H9 (cell line): ENCODE measurements at regions not wholly inside any gene's neighbourhood (a gene's known extent, or its start where the extent isn't known, plus 50 kb on each side); places are given as distances from the start of the nearest gene placed in this dataset.

Experiments
- DNase-seq: peaks from one replicate; pipeline ENCODE4 v3.0.0-alpha.2; 2017
- H2AFZ ChIP-seq: one replicate; pipeline ENCODE4 v1.6.1; 2013; ENCODE audit warnings: mild to moderate bottlenecking, low read length, control low read depth, moderate library complexity
- H2AK5ac ChIP-seq: 2 replicates; pipeline ENCODE4 v1.6.1; 2013; ENCODE audit warnings: low read length, control low read depth, mixed read lengths; ENCODE audit not compliant: insufficient read length
- H2BK120ac ChIP-seq: one replicate; pipeline ENCODE4 v1.6.1; 2013; ENCODE audit warnings: low read depth, mild to moderate bottlenecking, low read length, control low read depth, inconsistent platforms; ENCODE audit not compliant: poor library complexity, severe bottlenecking
- H2BK12ac ChIP-seq: 2 replicates; pipeline ENCODE4 v1.6.1; 2013; ENCODE audit warnings: low read length, control low read depth, mixed read lengths, low read depth; ENCODE audit not compliant: insufficient read length
- H2BK15ac ChIP-seq: 2 replicates; pipeline ENCODE4 v1.6.1; 2013; ENCODE audit warnings: low read depth, low read length, control low read depth
- H2BK20ac ChIP-seq: one replicate; pipeline ENCODE4 v1.6.1; 2013; ENCODE audit warnings: low read depth, mild to moderate bottlenecking, low read length, control low read depth, inconsistent platforms; ENCODE audit not compliant: poor library complexity, severe bottlenecking
- H2BK5ac ChIP-seq: 2 replicates; pipeline ENCODE4 v1.6.1; 2013; ENCODE audit warnings: low read length, control low read depth, mixed read lengths; ENCODE audit not compliant: insufficient read length
- H3K14ac ChIP-seq: 2 replicates; pipeline ENCODE4 v1.6.1; 2013; ENCODE audit warnings: low read length, control low read depth; ENCODE audit not compliant: insufficient read depth
- H3K18ac ChIP-seq: 2 replicates; pipeline ENCODE4 v1.6.1; 2013; ENCODE audit warnings: low read depth, mild to moderate bottlenecking, mixed read lengths, low read length, control low read depth; ENCODE audit not compliant: insufficient read length
- H3K23ac ChIP-seq: 2 replicates; pipeline ENCODE4 v1.6.1; 2013; ENCODE audit warnings: low read length, control low read depth, mixed read lengths, low read depth; ENCODE audit not compliant: insufficient read length
- H3K23me2 ChIP-seq: 2 replicates; pipeline ENCODE4 v1.6.1; 2013; ENCODE audit warnings: low read depth, mild to moderate bottlenecking, mixed read lengths, low read length, control low read depth; ENCODE audit not compliant: insufficient read length, poor library complexity, severe bottlenecking
- H3K27ac ChIP-seq: 2 replicates; pipeline ENCODE4 v1.5.1; 2013; ENCODE audit warnings: low read length, control low read depth, mixed read lengths, low read depth; ENCODE audit not compliant: insufficient read length
- H3K27me3 ChIP-seq: 2 replicates; pipeline ENCODE4 v1.6.1; 2013; ENCODE audit warnings: low read length, control low read depth, inconsistent platforms; ENCODE audit not compliant: insufficient read depth
- H3K4ac ChIP-seq: 2 replicates; pipeline ENCODE4 v1.6.1; 2013; ENCODE audit warnings: low read depth, mild to moderate bottlenecking, control low read depth, inconsistent platforms, low read length, moderate library complexity
- H3K4me1 ChIP-seq: 2 replicates; pipeline ENCODE4 v1.6.1; 2013; ENCODE audit warnings: low read length, control low read depth, inconsistent platforms; ENCODE audit not compliant: insufficient read depth
- H3K4me2 ChIP-seq: 2 replicates; pipeline ENCODE4 v1.6.1; 2013; ENCODE audit warnings: low read length, control low read depth, mixed read lengths; ENCODE audit not compliant: insufficient read length, insufficient read depth
- H3K56ac ChIP-seq: 2 replicates; pipeline ENCODE4 v1.6.1; 2013; ENCODE audit warnings: low read depth, mild to moderate bottlenecking, mixed read lengths, low read length, control low read depth; ENCODE audit not compliant: insufficient read length
- H3K79me1 ChIP-seq: 2 replicates; pipeline ENCODE4 v1.6.1; 2013; ENCODE audit warnings: low read depth, mild to moderate bottlenecking, moderate library complexity, low read length, control low read depth, inconsistent platforms; ENCODE audit not compliant: insufficient read depth, poor library complexity, severe bottlenecking
- H3K79me2 ChIP-seq: 2 replicates; pipeline ENCODE4 v1.6.1; 2013; ENCODE audit warnings: low read length, control low read depth, inconsistent platforms; ENCODE audit not compliant: insufficient read depth
- H3K9ac ChIP-seq: 2 replicates; pipeline ENCODE4 v1.6.1; 2013; ENCODE audit warnings: low read length, control low read depth, mixed read lengths; ENCODE audit not compliant: insufficient read length; ENCODE audit errors: extremely low read depth
- H3K9me3 ChIP-seq: one replicate; pipeline ENCODE4 v1.6.1; 2013; ENCODE audit warnings: low read depth, low read length, inconsistent platforms; ENCODE audit not compliant: control insufficient read depth
- H3T11ph ChIP-seq: one replicate; pipeline ENCODE4 v1.6.1; 2013; ENCODE audit warnings: mild to moderate bottlenecking, low read length, control low read depth, inconsistent platforms
- H4K20me1 ChIP-seq: one replicate; pipeline ENCODE4 v1.6.1; 2013; ENCODE audit not compliant: control insufficient read depth, insufficient read length, insufficient read depth
- H4K5ac ChIP-seq: 2 replicates; pipeline ENCODE4 v1.6.1; 2013; ENCODE audit warnings: low read depth, mild to moderate bottlenecking, mixed read lengths, low read length, control low read depth; ENCODE audit not compliant: insufficient read length
- H4K8ac ChIP-seq: replicated peaks from 2 replicates; pipeline ENCODE4 v1.6.1; 2013; ENCODE audit warnings: low read length, control low read depth, mixed read lengths, low read depth; ENCODE audit not compliant: insufficient read length
- H4K91ac ChIP-seq: 2 replicates; pipeline ENCODE4 v1.6.1; 2013; ENCODE audit warnings: low read depth, mild to moderate bottlenecking, moderate library complexity, mixed read lengths, low read length, control low read depth; ENCODE audit not compliant: insufficient read length
- H3K27ac Mint-ChIP-seq, 3 experiments: 2 replicates in 2 of 3; 3 replicates in 1 of 3; pipeline ENCODE4 v1.8.0; 2020 to 2021; ENCODE audit warnings: mixed read lengths in 3 of 3, mild to moderate bottlenecking in 1 of 3, moderate library complexity in 1 of 3
- H3K27me3 Mint-ChIP-seq: 2 replicates; pipeline ENCODE4 v1.8.0; 2021; ENCODE audit warnings: low read depth, mild to moderate bottlenecking, moderate library complexity, mixed read lengths
- H3K36me3 Mint-ChIP-seq, 3 experiments: 2 replicates in 2 of 3; 3 replicates in 1 of 3; pipeline ENCODE4 v1.8.0; 2020 to 2021; ENCODE audit warnings: low read depth in 3 of 3, mixed read lengths in 3 of 3; ENCODE audit not compliant: insufficient read depth in 1 of 3
- H3K4me1 Mint-ChIP-seq, 2 experiments: 2 replicates each; pipeline ENCODE4 v1.8.0; 2020; ENCODE audit warnings: mixed read lengths in 2 of 2
- H3K4me3 Mint-ChIP-seq, 2 experiments: 2 replicates in 1 of 2; 3 replicates in 1 of 2; pipeline ENCODE4 v1.8.0; 2020 to 2021; ENCODE audit warnings: mild to moderate bottlenecking in 2 of 2, mixed read lengths in 2 of 2, moderate library complexity in 1 of 2
- H3K9me3 Mint-ChIP-seq, 2 experiments: 2 replicates in 1 of 2; 3 replicates in 1 of 2; pipeline ENCODE4 v1.8.0; 2020; ENCODE audit warnings: mild to moderate bottlenecking in 2 of 2, mixed read lengths in 2 of 2, moderate library complexity in 1 of 2
- CTCF ChIP-seq: fragments of 200-600 bp; sonication (generic); conservative IDR thresholded peaks from 3 replicates; pipeline ENCODE4 v1.8.0; 2021; ENCODE audit warnings: antibody characterized with exemption, mild to moderate bottlenecking
- WGBS: extraction: QIAGEN DNeasy Blood & Tissue Kit; methylation state at CpG from one replicate; pipeline ENCODE4 v1.1.7; 2013; ENCODE audit warnings: missing lambda C conversion rate, low lambda C conversion rate, mixed read lengths; ENCODE audit not compliant: insufficient read length; ENCODE audit errors: extremely low coverage; 5-methylcytosine and 5-hydroxymethylcytosine counted together

GRCh38 chr6:28597924-28598722, 72.4 kb downstream of the GPX5 start:
- no peaks in the 10 kb centered on the region for H3K79me2 ChIP-seq
- H2BK120ac ChIP-seq, result no peak overlapping the region
- no peak for DNase-seq
- no peaks in the 10 kb centered on the region for H3K79me1 ChIP-seq
- Mint-ChIP-seq H3K36me3 (no peaks in the 10 kb centered on the region), H3K27me3 (peaks cover 6% of the 10 kb centered on the region), H3K4me1 (peaks cover 0 to 5% of the 10 kb centered on the region in 2 experiments; a peak in 2 of 4 replicates), H3K27ac (no peak overlapping the region), H3K4me3 (peak overlapping the region; percentile 73 to 83), H3K9me3 (no peaks in the 10 kb centered on the region)
- H3K18ac ChIP-seq, result no peak overlapping the region
- H3K14ac ChIP-seq, result no peak overlapping the region
- H3K56ac ChIP-seq, result no peak overlapping the region
- H3K27me3 ChIP-seq, result no peaks in the 10 kb centered on the region
- H3K4me2 ChIP-seq, result peak overlapping the region; percentile 70
- H2BK12ac ChIP-seq, result no peak overlapping the region
- no peak overlapping the region for H4K5ac ChIP-seq
- no peak overlapping the region for H2BK5ac ChIP-seq
- no CpG with 5 or more reads among the region's 13 CpGs for WGBS
- peak overlapping the region; percentile 41 for H2AFZ ChIP-seq
- TF ChIP-seq CTCF, result no peak
- no peak overlapping the region for H2BK15ac ChIP-seq
- no peaks in the 10 kb centered on the region for H3K9me3 ChIP-seq
- no peak overlapping the region for H3T11ph ChIP-seq
- H3K23me2 ChIP-seq, result no peaks in the 10 kb centered on the region
- H3K9ac ChIP-seq, result peak overlapping the region; percentile 36
- H3K27ac ChIP-seq, result no peak overlapping the region
- H3K4me1 ChIP-seq, result no peaks in the 10 kb centered on the region
- H2BK20ac ChIP-seq, result no peak overlapping the region
- no peak overlapping the region for H2AK5ac ChIP-seq
- no peak overlapping the region for H3K4ac ChIP-seq
- no peak overlapping the region for H4K91ac ChIP-seq
- no peak overlapping the region for H3K23ac ChIP-seq
- no peak overlapping the region for H4K8ac ChIP-seq
- no peaks in the 10 kb centered on the region for H4K20me1 ChIP-seq
